ENCODE measurements at regions not wholly inside any gene's neighbourhood (a gene's known extent, or its start where the extent isn't known, plus 50 kb on each side); places are given as distances from the start of the nearest gene placed in this dataset.

DNA sequence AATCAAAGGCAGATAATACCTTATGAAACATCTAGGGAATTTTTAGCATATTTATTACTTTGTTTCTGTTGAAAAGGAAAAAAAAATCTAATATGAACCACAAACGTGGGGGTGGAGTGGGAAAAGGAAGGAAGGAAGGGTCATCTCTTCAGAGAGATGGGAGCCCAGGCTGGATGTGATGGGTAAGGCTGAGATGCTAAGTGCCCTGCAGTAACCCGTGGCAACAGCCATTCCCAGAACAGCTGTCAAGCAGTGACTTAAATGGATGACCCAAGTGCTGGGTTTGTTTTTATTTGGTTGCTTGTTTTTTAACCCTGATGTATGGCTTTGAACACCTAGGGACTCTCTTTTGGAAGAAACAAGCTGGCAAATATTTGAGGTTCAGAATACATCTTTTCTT, 50.7 kb upstream of the KLF7 start:
- peak in 5 of 8 experiments; percentile 57 to 78 (median 69) for ATAC-seq (replicated peaks in 6 of 8)
- no peak overlapping the region for H3K4me3 ChIP-seq
- H3K27ac ChIP-seq: no peak overlapping the region
- H3K4me1 ChIP-seq (replicated peaks in 1 of 2): peaks cover 22 to 37% of the 10 kb centered on the region in 2 donors
- 0 to 53% (median 17%) methylated on average over 1 to 2 of the region's 2 CpGs; no CpG with 5 or more reads in 1 of the 10 experiments for WGBS, 10 experiments
- in situ Hi-C loops (cut with MboI; ENCODE audit: low pct_unique_long_range_greater_than_20kb in 2 of 9, low sequenced_read_pairs in 9 of 9, unreplicated experiment in 9 of 9): no loop called here

DNA sequence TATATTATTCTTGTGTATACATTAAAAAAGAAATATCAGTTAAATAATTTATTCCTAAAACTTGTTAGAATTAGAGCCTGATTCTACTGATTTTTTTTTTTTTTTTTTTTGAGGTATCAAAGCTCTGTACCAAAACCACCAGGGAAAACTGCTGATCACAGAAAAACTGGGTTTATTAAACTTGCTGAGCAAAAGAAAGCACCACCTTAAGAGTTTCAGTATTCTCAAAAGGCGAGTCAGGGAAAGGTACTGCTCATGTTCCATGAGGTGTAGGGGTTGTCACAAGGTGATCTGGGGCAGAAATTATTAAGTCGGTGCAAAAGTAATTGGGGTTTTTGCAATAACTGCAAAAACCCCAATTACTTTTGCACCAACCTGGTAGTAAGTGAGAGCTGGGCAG, 51.7 kb upstream of the KLF7 start:
- H3K27ac ChIP-seq: no peak overlapping the region
- in situ Hi-C loops (cut with MboI; ENCODE audit: low pct_unique_long_range_greater_than_20kb in 2 of 9, low sequenced_read_pairs in 9 of 9, unreplicated experiment in 9 of 9): no loop called here
- 29 to 94% (median 81%) methylated on average over 1 to 2 of the region's 2 CpGs; no CpG with 5 or more reads in 2 of the 10 experiments for WGBS, 10 experiments
- no peak for ATAC-seq (replicated peaks in 6 of 8)
- H3K4me1 ChIP-seq (replicated peaks in 1 of 2): peaks cover 22 to 37% of the 10 kb centered on the region in 2 donors
- no peak overlapping the region for H3K4me3 ChIP-seq

DNA sequence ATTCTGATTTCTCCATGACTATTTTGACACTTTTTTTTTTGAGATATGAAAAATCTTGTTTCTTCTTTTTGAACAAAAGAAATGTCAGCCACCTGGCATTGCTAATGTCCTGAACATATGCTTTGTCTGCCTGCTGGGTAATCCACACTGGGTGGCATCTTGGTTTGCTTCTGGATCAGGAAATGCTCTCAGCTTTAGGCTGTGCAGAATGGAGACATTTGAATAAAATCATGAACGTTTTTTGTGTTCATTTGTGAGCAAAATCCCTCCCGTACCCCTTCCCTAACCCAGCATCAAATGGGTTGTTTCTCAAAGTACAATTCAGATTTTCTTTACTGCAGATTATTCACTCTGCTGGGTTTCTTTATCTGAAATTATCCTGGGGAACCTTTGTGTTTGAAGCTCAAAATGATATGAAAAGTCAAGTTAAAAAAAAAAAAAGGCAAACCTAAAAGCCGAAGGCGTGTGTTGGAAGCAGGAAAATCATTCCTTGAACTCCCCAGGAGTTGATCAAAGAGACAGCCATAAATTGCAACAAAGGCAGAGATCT, 53.4 kb upstream of the KLF7 start:
- Histone ChIP-seq H3K27ac (no peak overlapping the region), H3K4me1 (replicated peaks in 1 of 2) (peaks cover 35 to 49% of the 10 kb centered on the region in 2 donors), H3K4me3 (no peak overlapping the region)
- WGBS, 10 experiments: 33 to 87% (median 70%) methylated on average over 2 to 4 of the region's 4 CpGs
- ATAC-seq (replicated peaks in 6 of 8): no peak
- in situ Hi-C loops (cut with MboI; ENCODE audit: low pct_unique_long_range_greater_than_20kb in 2 of 9, low sequenced_read_pairs in 9 of 9, unreplicated experiment in 9 of 9): no loop called here

DNA sequence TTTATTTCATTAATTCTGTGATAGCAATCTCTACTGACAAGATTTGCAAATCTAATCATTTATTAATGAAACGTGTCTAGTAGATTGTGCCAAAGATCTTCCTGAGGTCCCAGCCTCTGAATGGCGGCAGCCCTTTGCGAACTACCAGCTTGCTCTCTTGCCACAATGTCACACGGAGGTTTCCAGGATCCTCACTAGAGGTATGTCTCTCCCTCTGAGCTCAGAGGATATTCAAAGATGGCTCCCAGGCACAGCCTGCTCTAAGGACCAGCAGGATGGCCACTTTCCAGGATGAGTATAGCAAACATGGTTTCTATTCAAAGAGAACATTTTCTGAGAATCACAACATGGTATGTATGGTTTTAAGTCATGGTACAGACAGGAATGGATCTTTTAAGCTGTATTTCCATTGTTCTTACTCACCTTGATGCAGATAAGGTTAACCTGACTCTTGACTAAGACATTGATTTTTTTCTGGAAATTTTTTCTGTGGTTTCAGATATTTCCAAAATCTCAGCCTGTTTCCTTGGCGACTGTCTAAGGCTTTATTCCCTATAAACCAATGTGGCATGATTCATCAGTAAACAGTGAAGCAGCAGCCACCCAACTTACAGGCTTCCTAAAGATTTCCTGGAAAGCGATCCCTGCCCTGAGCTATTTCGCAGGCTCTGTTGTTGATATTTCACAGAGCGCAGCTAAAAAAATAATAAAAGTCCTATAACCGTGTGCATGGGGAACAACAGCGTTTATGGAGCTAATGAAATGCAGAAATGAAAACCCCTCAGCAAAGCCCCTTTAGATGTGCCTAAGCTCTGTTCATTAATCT, 54.1 kb upstream of the KLF7 start:
- Histone ChIP-seq H3K4me1 (replicated peaks in 1 of 2) (peaks cover 35 to 51% of the 10 kb centered on the region in 2 donors), H3K4me3 (no peak overlapping the region), H3K27ac (no peak overlapping the region)
- ATAC-seq (replicated peaks in 6 of 8): peak in 6 of 8 experiments; percentile 17 to 95 (median 66)
- 23 to 100% (median 81%) methylated on average over 2 to 10 of the region's 10 CpGs for WGBS, 10 experiments
- in situ Hi-C loops (cut with MboI; ENCODE audit: low pct_unique_long_range_greater_than_20kb in 2 of 9, low sequenced_read_pairs in 9 of 9, unreplicated experiment in 9 of 9): no loop called here

DNA sequence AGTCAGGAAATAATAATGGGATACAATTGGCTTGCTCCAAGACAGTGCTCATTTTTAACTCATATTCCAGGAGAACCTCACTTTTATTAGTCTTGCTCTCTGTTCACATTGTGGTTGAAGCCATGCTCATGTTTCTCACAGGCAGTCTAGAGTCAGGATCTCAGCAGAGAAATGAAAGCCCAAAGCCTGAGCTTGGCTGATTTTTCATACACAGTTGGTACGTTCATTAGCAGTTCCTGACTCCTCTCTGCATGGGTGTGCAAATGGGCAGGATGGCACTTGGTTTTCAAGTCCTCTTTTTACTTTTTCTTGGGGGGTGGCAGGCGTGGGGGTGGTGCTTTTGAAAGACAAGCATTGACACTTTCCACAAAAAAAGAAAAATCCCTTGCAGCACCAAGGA, 56.0 kb upstream of the KLF7 start:
- H3K4me1 ChIP-seq (replicated peaks in 1 of 2): peaks cover 25 to 37% of the 10 kb centered on the region in 2 donors
- H3K27ac ChIP-seq: no peak overlapping the region
- no peak for ATAC-seq (replicated peaks in 6 of 8)
- WGBS, 10 experiments: 0 to 100% (median 47%) methylated on average over 1 to 2 of the region's 2 CpGs; no CpG with 5 or more reads in 2 of the 10 experiments
- in situ Hi-C loops (cut with MboI; ENCODE audit: low pct_unique_long_range_greater_than_20kb in 2 of 9, low sequenced_read_pairs in 9 of 9, unreplicated experiment in 9 of 9): no loop called here
- H3K4me3 ChIP-seq: no peak overlapping the region

DNA sequence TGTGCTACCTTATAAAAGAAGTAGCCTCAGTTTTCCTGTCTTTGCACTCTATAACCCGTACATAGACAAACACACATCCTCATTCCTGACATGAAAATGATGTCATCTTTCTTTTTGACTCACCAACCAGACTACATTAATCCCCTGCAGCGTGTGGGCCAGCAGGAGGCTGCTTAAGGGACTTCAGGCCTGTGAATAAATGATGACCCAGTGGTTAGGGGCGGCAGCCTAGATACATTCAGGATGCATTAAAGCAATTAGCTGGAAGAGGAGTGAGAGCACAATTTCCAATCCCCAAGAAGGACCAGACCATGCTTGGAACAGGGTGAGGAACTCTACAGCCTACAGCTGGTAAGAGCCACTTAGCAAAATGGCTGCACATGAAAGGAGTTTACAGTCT, 57.3 kb upstream of the KLF7 start:
- H3K4me3 ChIP-seq: no peak overlapping the region
- peak overlapping the region in 1 of 2 donors; percentile 27 for H3K27ac ChIP-seq
- H3K4me1 ChIP-seq (replicated peaks in 1 of 2): peaks cover 34 to 47% of the 10 kb centered on the region in 2 donors
- ATAC-seq (replicated peaks in 6 of 8): peak in 7 of 8 experiments; percentile 39 to 91 (median 83)
- WGBS, 10 experiments: 0 to 50% (median 34%) methylated on average over 1 to 3 of the region's 3 CpGs; no CpG with 5 or more reads in 2 of the 10 experiments
- in situ Hi-C loops (cut with MboI; ENCODE audit: low pct_unique_long_range_greater_than_20kb in 2 of 9, low sequenced_read_pairs in 9 of 9, unreplicated experiment in 9 of 9): no loop called here

DNA sequence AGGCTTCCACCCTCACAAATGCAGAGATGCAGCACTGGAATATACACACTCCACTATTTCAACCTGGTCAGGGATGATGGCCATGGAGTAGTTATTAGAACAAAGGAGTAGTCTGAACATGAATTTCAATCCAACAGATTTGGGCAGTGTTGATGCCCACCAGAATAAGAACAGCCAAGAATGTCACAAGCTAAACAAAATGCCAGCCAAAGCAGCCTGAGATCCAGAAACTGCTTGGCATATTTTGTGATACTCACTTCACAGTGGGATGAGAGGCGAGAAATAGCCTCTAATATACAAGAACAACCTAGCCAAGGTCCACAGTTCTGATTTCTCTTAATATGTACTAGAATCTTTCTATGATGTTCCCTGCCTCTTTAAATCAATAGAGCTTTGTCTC, 58.6 kb upstream of the KLF7 start:
- Histone ChIP-seq H3K4me3 (no peak overlapping the region), H3K4me1 (replicated peaks in 1 of 2) (peaks cover 31 to 40% of the 10 kb centered on the region in 2 donors), H3K27ac (no peak overlapping the region)
- 70 to 100% (median 89%) methylated on average over 1 of the region's 1 CpG; no CpG with 5 or more reads in 1 of the 10 experiments for WGBS, 10 experiments
- no peak for ATAC-seq (replicated peaks in 6 of 8)
- in situ Hi-C loops (cut with MboI; ENCODE audit: low pct_unique_long_range_greater_than_20kb in 2 of 9, low sequenced_read_pairs in 9 of 9, unreplicated experiment in 9 of 9): no loop called here

DNA sequence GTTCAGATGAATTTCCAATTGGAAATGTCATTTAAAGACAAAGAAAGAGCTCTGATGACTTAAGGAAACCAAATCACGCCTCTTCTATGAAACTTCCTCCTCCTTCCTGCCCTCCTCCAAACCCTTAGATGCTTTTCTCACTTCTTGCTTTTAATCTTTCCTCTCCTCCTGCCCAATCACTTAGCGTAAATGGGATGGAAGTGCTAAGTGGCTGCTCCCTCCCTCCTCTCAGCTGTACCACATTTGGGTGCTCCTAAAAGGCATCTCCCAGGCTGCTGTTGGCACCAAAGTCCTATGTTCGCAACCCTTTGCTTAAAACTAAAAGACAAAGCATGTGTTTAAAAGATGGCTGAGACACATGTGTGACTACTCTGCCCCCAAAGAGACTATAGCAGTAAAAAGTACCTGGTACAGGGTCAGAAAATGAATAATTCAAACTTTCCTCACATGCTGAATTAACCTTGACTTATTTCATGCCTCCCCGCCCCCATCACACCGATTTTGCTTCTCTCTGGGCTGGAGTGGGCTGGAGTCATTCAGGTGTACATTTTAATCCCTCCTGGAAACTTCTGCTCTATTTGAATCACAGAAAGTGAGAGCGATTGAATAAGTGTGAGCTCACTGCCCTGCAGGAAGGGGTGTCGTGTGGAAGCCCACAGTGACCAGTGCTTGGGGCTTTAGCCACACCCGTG, 59.2 kb upstream of the KLF7 start:
- Histone ChIP-seq H3K4me1 (replicated peaks in 1 of 2) (peaks cover 25 to 34% of the 10 kb centered on the region in 2 donors), H3K27ac (no peak overlapping the region), H3K4me3 (no peak overlapping the region)
- in situ Hi-C loops (cut with MboI; ENCODE audit: low pct_unique_long_range_greater_than_20kb in 2 of 9, low sequenced_read_pairs in 9 of 9, unreplicated experiment in 9 of 9): no loop called here
- 48 to 100% (median 85%) methylated on average over 1 to 6 of the region's 8 CpGs for whole genome bisulfite sequencing, 10 experiments
- no peak for ATAC-seq (replicated peaks in 6 of 8)

DNA sequence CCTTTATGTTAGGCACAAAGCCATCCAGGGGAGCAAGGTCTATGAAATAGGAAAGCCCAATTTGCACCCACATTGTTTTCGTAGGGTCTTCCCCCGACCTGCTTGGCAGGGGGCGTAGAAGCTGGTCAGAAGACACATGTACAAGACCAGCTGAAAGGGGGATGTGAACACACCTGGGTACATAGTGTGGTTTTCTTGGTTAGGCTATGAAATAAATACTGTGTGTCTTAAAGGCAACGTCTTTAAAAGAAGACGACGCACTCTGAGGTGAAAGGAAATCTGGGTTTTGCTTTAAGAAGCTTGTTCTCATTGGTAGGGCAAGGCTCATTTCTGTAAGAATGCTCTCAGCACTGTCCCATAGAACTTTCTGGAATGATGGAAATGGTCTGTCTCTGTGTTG, 60.0 kb upstream of the KLF7 start:
- no peak overlapping the region for H3K4me3 ChIP-seq
- H3K27ac ChIP-seq: no peak overlapping the region
- 40 to 93% (median 85%) methylated on average over 1 to 6 of the region's 6 CpGs; no CpG with 5 or more reads in 3 of the 10 experiments for WGBS, 10 experiments
- in situ Hi-C loops (cut with MboI; ENCODE audit: low pct_unique_long_range_greater_than_20kb in 2 of 9, low sequenced_read_pairs in 9 of 9, unreplicated experiment in 9 of 9): no loop called here
- H3K4me1 ChIP-seq (replicated peaks in 1 of 2): peaks cover 25 to 30% of the 10 kb centered on the region in 2 donors
- ATAC-seq (replicated peaks in 6 of 8): no peak

DNA sequence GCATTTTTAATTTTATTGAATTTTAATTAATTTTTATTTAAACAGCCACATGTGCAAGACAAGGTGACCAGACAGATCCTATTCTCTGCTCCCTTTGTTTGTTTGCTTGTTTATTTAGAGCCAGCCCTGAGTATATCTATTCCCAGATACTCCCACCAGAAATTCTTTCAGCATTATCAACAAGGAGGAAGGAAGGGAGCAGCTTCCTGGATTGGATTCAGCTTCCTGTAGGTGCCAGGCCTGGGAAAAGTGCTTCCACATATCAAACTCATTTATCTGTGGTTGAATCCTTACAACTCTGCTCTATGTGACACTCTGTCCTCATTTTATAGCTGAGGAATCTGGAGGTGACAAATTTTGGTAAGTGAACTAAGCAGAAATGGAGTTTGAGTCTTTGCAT, 60.5 kb upstream of the KLF7 start:
- no peak for ATAC-seq (replicated peaks in 6 of 8)
- no peak overlapping the region for H3K4me3 ChIP-seq
- in situ Hi-C loops (cut with MboI; ENCODE audit: low pct_unique_long_range_greater_than_20kb in 2 of 9, low sequenced_read_pairs in 9 of 9, unreplicated experiment in 9 of 9): no loop called here
- peaks cover 25 to 31% of the 10 kb centered on the region in 2 donors for H3K4me1 ChIP-seq (replicated peaks in 1 of 2)
- H3K27ac ChIP-seq: no peak overlapping the region

DNA sequence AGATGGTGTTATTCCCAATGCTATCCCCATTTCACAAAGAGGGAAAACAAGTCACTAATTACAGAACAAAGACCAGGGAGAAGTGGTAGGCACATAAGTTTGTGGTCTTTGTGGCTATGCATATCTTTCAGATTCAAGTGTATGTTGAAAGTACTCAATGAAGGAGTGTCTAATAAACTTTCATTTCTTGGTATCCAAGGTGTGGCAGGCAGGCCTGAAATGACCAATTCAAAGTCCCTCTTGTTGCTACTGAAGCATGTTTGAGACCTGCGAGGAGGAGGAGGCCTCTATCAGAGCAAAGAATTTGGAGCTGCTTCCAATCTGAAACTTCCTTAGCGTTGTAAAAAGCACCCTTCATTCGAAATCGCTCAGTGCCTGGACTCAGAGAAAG, 60.9 kb upstream of the KLF7 start:
- Histone ChIP-seq H3K27ac (no peak overlapping the region), H3K4me1 (replicated peaks in 1 of 2) (peaks cover 28 to 35% of the 10 kb centered on the region in 2 donors), H3K4me3 (no peak overlapping the region)
- 26 to 35% (median 32%) methylated on average over 4 of the region's 4 CpGs; no CpG with 5 or more reads in 7 of the 10 experiments for WGBS, 10 experiments
- peak in 1 of 8 experiments; percentile 14 for ATAC-seq (replicated peaks in 6 of 8)
- in situ Hi-C loops (cut with MboI; ENCODE audit: low pct_unique_long_range_greater_than_20kb in 2 of 9, low sequenced_read_pairs in 9 of 9, unreplicated experiment in 9 of 9): no loop called here

DNA sequence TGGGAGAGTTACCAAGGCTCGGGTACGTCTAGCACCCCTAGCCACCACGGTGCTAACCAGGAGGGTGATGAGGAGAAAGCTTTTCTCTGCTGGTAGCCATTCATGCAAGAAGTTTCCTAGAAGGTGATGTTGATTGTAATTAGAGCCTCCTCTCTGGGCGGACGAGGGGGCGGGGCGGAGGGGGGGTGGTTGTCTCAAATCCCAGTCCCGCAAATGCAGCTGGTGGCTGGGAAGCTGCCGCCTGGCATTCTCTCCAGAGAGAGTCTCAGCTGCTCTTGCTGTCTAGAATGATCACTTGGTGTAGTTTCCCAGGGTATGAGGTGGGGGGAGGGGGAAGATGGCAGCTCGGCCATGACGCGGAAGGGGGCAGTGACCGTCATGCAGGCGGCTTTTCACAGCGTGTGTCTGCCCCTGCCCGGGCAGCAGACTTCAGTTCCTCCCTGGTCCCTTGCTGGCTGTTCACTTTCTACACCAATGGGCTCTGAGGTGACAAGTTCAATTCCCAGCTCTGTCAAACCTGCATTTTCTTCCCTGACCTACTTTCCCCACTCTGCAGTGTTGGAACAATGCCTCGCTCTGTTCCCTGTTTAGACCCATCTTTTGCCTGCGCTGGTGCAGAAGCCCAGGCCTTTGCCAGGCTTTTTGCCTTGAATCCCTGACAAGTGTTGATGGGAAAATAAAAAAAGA, 61.5 kb upstream of the KLF7 start:
- WGBS, 10 experiments: 10 to 100% (median 51%) methylated on average over 1 to 5 of the region's 18 CpGs; no CpG with 5 or more reads in 5 of the 10 experiments
- ATAC-seq (replicated peaks in 6 of 8): peak in 7 of 8 experiments; percentile 49 to 80 (median 66)
- in situ Hi-C loops (cut with MboI; ENCODE audit: low pct_unique_long_range_greater_than_20kb in 2 of 9, low sequenced_read_pairs in 9 of 9, unreplicated experiment in 9 of 9): no loop called here
- Histone ChIP-seq H3K27ac (no peak overlapping the region), H3K4me3 (no peak overlapping the region), H3K4me1 (replicated peaks in 1 of 2) (peaks cover 30 to 35% of the 10 kb centered on the region in 2 donors)

DNA sequence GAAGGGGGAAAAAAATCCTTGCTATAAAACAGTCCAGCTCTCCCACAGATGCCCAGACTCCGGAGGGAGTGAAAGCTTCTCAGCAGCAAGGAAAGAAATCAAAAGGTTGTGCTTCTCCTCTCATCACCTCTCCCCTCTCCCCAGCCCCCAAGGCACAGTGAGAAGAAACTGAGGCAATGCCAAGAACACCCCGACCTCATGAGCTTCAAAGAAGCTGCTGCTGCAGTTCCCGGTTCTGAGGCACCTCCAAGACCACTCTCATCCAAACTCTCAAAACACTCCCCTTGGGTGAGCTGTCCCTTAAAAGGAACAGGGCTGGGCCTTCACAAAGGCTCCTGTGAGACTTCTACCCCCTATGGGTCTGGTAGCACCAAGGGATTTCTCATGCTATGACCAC, 62.0 kb upstream of the KLF7 start:
- in situ Hi-C loops (cut with MboI; ENCODE audit: low pct_unique_long_range_greater_than_20kb in 2 of 9, low sequenced_read_pairs in 9 of 9, unreplicated experiment in 9 of 9): no loop called here
- Histone ChIP-seq H3K27ac (no peak overlapping the region), H3K4me1 (replicated peaks in 1 of 2) (peaks cover 27 to 32% of the 10 kb centered on the region in 2 donors), H3K4me3 (no peak overlapping the region)
- WGBS, 10 experiments: 8 to 85% (median 73%) methylated on average over 1 to 2 of the region's 3 CpGs; no CpG with 5 or more reads in 4 of the 10 experiments
- ATAC-seq (replicated peaks in 6 of 8): no peak
